Osteoblast (primary cell): ENCODE measurements at regions not wholly inside any gene's neighbourhood (a gene's known extent, or its start where the extent isn't known, plus 50 kb on each side); places are given as distances from the start of the nearest gene placed in this dataset.

Experiments used
- DNase-seq: peaks from one replicate; pipeline ENCODE4 v3.0.0; 2011; ENCODE audit warnings: low spot score, mixed read lengths; ENCODE audit not compliant: insufficient read length; ENCODE audit errors: missing footprints
- H2AFZ ChIP-seq: 2 replicates; pipeline ENCODE4 v1.6.0; 2011; ENCODE audit warnings: mild to moderate bottlenecking, low read length
- H3K27ac ChIP-seq: 2 replicates; pipeline ENCODE4 v1.5.1; 2011; ENCODE audit warnings: mild to moderate bottlenecking, low read depth, low read length, moderate library complexity
- H3K27me3 ChIP-seq: 2 replicates; pipeline ENCODE4 v1.6.0; 2012; ENCODE audit warnings: mild to moderate bottlenecking, control low read depth, inconsistent platforms, low read length, moderate library complexity; ENCODE audit not compliant: insufficient read depth
- H3K36me3 ChIP-seq: 2 replicates; pipeline ENCODE4 v1.5.1; 2011; ENCODE audit warnings: mild to moderate bottlenecking, low read length, control low read depth, moderate library complexity; ENCODE audit not compliant: insufficient read depth
- H3K4me1 ChIP-seq: 2 replicates; pipeline ENCODE4 v1.5.1; 2011; ENCODE audit warnings: mild to moderate bottlenecking, low read length, control low read depth, moderate library complexity; ENCODE audit not compliant: insufficient read depth
- H3K4me2 ChIP-seq: 2 replicates; pipeline ENCODE4 v1.6.0; 2011; ENCODE audit warnings: mild to moderate bottlenecking, low read length; ENCODE audit not compliant: insufficient read depth
- H3K4me3 ChIP-seq: fragments of 200-600 bp; sonication (generic); 3 replicates; pipeline ENCODE4 v1.5.1; 2012; ENCODE audit warnings: mild to moderate bottlenecking, low read length, inconsistent platforms; ENCODE audit not compliant: insufficient read depth
- H3K79me2 ChIP-seq: 2 replicates; pipeline ENCODE4 v1.6.0; 2012; ENCODE audit warnings: mild to moderate bottlenecking, low read length, control low read depth, inconsistent platforms; ENCODE audit not compliant: insufficient read depth
- H3K9me3 ChIP-seq: 2 replicates; pipeline ENCODE4 v1.5.1; 2011; ENCODE audit warnings: low read depth, low read length, control low read depth
- H4K20me1 ChIP-seq: 2 replicates; pipeline ENCODE4 v1.6.0; 2012; ENCODE audit warnings: mild to moderate bottlenecking, low read length, control low read depth; ENCODE audit not compliant: insufficient read depth
- CTCF ChIP-seq: IDR thresholded peaks from 2 replicates; pipeline ENCODE4 v1.5.1; 2011; ENCODE audit warnings: mild to moderate bottlenecking, low read depth, low read length, moderate library complexity; ENCODE audit errors: extremely low read depth

DNA sequence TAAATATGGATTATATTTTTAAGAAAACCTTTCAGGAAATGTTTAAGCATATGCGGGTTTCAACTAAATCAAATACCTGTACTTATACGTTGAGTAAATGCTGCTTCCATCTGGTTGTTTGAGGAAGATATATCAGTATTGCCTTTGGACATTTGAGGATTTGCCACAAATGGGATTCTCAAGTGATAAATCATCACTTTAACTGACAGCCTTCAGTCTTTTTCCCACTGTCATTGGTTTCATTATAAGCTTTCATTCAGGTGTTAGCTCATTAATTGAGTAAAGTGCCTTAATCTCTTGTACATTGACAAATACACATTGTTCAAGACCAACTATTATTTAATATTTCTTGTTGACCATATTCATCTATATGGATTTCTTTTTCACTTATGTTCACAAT lies 217.2 kb downstream of the EDEM1 start:
- no peak for TF ChIP-seq CTCF
- H3K27ac ChIP-seq: no peak overlapping the region
- no peaks in the 10 kb centered on the region for H3K79me2 ChIP-seq
- no peaks in the 10 kb centered on the region for H3K27me3 ChIP-seq
- H2AFZ ChIP-seq: no peak overlapping the region
- no peak for DNase-seq
- H3K4me3 ChIP-seq: no peak overlapping the region
- H4K20me1 ChIP-seq: no peaks in the 10 kb centered on the region
- H3K36me3 ChIP-seq: no peaks in the 10 kb centered on the region
- no peaks in the 10 kb centered on the region for H3K4me1 ChIP-seq
- H3K4me2 ChIP-seq: no peak overlapping the region
- H3K9me3 ChIP-seq: no peaks in the 10 kb centered on the region

DNA sequence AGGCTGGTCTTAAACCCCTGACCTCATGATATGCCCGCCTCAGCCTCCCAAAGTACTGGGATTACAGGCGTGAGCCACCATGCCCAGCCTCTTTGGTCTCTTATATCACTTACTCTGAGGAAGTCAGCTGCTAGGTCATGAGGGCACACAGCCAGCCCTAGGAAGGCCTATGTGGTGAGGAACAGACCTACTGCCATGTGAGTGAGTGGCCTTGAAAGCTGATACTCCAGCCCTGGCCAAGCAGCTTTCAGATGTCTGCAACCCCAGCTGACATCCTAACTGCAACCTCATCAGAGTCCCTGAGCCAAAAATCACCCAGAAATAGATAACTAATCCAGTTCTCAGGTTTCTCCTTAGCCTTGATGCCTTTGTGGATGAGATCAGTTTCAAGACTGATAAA lies 224.3 kb downstream of the EDEM1 start:
- no peaks in the 10 kb centered on the region for H4K20me1 ChIP-seq
- DNase-seq: no peak
- TF ChIP-seq CTCF: no peak
- no peaks in the 10 kb centered on the region for H3K79me2 ChIP-seq
- H3K4me2 ChIP-seq: no peak overlapping the region
- no peaks in the 10 kb centered on the region for H3K4me1 ChIP-seq
- no peaks in the 10 kb centered on the region for H3K36me3 ChIP-seq
- no peak overlapping the region for H2AFZ ChIP-seq
- no peaks in the 10 kb centered on the region for H3K9me3 ChIP-seq
- no peak overlapping the region for H3K4me3 ChIP-seq
- no peaks in the 10 kb centered on the region for H3K27me3 ChIP-seq
- H3K27ac ChIP-seq: no peak overlapping the region

- H3K9me3 ChIP-seq: no peaks in the 10 kb centered on the region
- H3K27me3 ChIP-seq: no peaks in the 10 kb centered on the region
- TF ChIP-seq CTCF: no peak
- no peak overlapping the region for H3K4me3 ChIP-seq
- H3K27ac ChIP-seq: no peak overlapping the region
- no peaks in the 10 kb centered on the region for H4K20me1 ChIP-seq
- H3K4me2 ChIP-seq: no peak overlapping the region
- H3K79me2 ChIP-seq: no peaks in the 10 kb centered on the region
- H2AFZ ChIP-seq: no peak overlapping the region
- H3K4me1 ChIP-seq: no peaks in the 10 kb centered on the region
- peak; percentile 3 for DNase-seq
- no peaks in the 10 kb centered on the region for H3K36me3 ChIP-seq
Observed at GRCh38 chr3:5423076-5423475, 235.6 kb downstream of the EDEM1 start.

GRCh38 chr3:5423523-5423922 lies 236.0 kb downstream of the EDEM1 start:
- Histone ChIP-seq H3K4me1 (no peaks in the 10 kb centered on the region), H3K4me3 (no peak overlapping the region), H3K4me2 (no peak overlapping the region), H3K9me3 (no peaks in the 10 kb centered on the region), H3K79me2 (no peaks in the 10 kb centered on the region), H4K20me1 (no peaks in the 10 kb centered on the region), H3K27me3 (no peaks in the 10 kb centered on the region), H2AFZ (no peak overlapping the region), H3K36me3 (no peaks in the 10 kb centered on the region), H3K27ac (no peak overlapping the region)
- DNase-seq: peak; percentile 1
- TF ChIP-seq CTCF: no peak
